Heart right ventricle (tissue), 16 donors: ENCODE measurements at regions not wholly inside any gene's neighbourhood (a gene's known extent, or its start where the extent isn't known, plus 50 kb on each side); places are given as distances from the start of the nearest gene placed in this dataset.

Source experiments
- ATAC-seq, 8 donors: fragments of 200-7000 bp; cut with Tn5 transposase; one replicate each; pipeline ENCODE4 v1.9.1; 2020; ENCODE audit warnings: mild to moderate bottlenecking in 8 of 8, moderate library complexity in 8 of 8, moderate number of reproducible peaks in 1 of 8
- DNase-seq, 2 donors: peaks; one replicate each; pipeline ENCODE4 v3.0.0-alpha.2; 2020
- H3K27ac ChIP-seq, 10 donors: fragments of 200-600 bp; sonication (generic) in 2 of 10; one replicate each; pipeline versions ENCODE4 v1.5.0 to v1.8.0; 2020 to 2022; ENCODE audit warnings: mild to moderate bottlenecking in 3 of 10
- H3K27me3 ChIP-seq, 7 donors: fragments of 200-600 bp; one replicate each; pipeline ENCODE4 v1.8.0; 2021 to 2022; ENCODE audit warnings: mild to moderate bottlenecking in 2 of 7
- H3K36me3 ChIP-seq, 9 donors: fragments of 200-600 bp; sonication (generic) in 1 of 9; one replicate each; pipeline versions ENCODE4 v1.5.0 to v1.8.0; 2020 to 2022; ENCODE audit warnings: mild to moderate bottlenecking in 2 of 9
- H3K4me1 ChIP-seq, 9 donors: fragments of 200-600 bp; sonication (generic) in 1 of 9; one replicate each; pipeline versions ENCODE4 v1.5.0 to v1.8.0; 2020 to 2022; ENCODE audit warnings: mild to moderate bottlenecking in 4 of 9
- H3K4me3 ChIP-seq, 10 donors: fragments of 200-600 bp; sonication (generic) in 2 of 10; one replicate each; pipeline versions ENCODE4 v1.5.0 to v1.8.0; 2020 to 2022; ENCODE audit warnings: mild to moderate bottlenecking in 7 of 10, moderate library complexity in 2 of 10
- H3K9me3 ChIP-seq, 11 donors: fragments of 200-600 bp in 10 of 11; sonication (generic) in 2 of 11; one replicate each; pipeline versions ENCODE4 v1.5.0 to v1.8.0; 2013 to 2022; ENCODE audit warnings: mild to moderate bottlenecking in 2 of 11, control low read depth in 1 of 11, moderate library complexity in 1 of 11
- WGBS, 2 donors: extraction: QIAGEN DNeasy Blood & Tissue Kit; methylation state at CpG; one replicate each; pipeline ENCODE4 v1.1.7; 2013; ENCODE audit warnings: inconsistent platforms in 1 of 2; 5-methylcytosine and 5-hydroxymethylcytosine counted together
- intact Hi-C, 10 donors: fragments of 100-400 bp; cut with DNase I; formaldehyde crosslinking; loops; one replicate each; pipeline versions ENCODE4 v1.11.1 to v1.14.2; 2022
- TF ChIP-seq, protein P1 (sequence below), 9 donors: fragments of 200-600 bp; sonication (generic) in 2 of 9; IDR thresholded peaks; one replicate each; pipeline versions ENCODE4 v1.5.0 to v1.8.0; 2021 to 2022; ENCODE audit warnings: antibody characterized with exemption in 9 of 9, mild to moderate bottlenecking in 5 of 9, moderate library complexity in 1 of 9
- donor health status: Arrhythmogenic right ventricular cardiomyopathy.
- donor health status: ischemic (EF 13 %, LVEDD 7.1; RV severe dilation, severe dysfunction).
- donor health status: healthy with polysubstance abuse.
- donor health status: DM: no; HTN: yes; CAD: no.
- donor health status: DM: no; HTN: no; CAD: no.
- donor health status: ischemic (EF 25% LVEDD 6.9; RV normal size, moderate dysfunction).
- donor health status: ischemic (EF 25% LVEDD 5.7; RV mildly dilated, moderate dysfunction).
- donor health status: healthy.
- donor health status: DM: yes; HTN: yes; CAD: no.
- donor health status: Ischemic cardiomyopathy.
- donor health status: ischemic (EF 35%, LVEDD 5.7; RV mildly dilated, moderate dysfunction).
- donor health status: nonischemic (EF 11% LVEDD 7.7; RV severe dilation, severe dysfunction).
- donor health status: DM: yes; HTN: yes; CAD: no.
- donor health status: PGD.
- donor health status: ischemic (EF 29% LVEDD 5.4; RV normal size, mild dysfunction).
- donor health status: nonischemic (EF 23%, LVEDD 6.1; RV moderate dilation, normal function).

DNA sequence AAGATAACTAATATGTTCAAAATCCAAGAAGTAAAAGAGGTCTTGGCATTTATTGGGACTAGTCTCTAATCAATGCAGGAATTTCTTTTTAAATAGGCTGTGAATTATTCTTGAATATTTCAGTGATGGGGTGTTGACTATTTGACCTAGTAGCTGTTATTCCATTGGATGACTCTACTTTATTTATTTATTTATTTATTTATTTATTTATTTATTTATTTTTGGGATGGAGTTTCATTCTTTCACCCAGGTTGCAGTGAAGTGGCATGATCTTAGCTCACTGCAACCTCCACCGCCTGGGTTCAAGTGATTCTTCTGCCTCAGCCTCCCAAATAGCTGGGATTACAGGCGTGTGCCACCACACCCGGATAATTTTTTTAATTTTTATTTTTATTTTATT is 1227.8 kb downstream of the ZPLD1 start:
- intact Hi-C loops = no loop called here
- WGBS, 2 donors = 89 to 91% methylated on average over 3 of the region's 3 CpGs

DNA sequence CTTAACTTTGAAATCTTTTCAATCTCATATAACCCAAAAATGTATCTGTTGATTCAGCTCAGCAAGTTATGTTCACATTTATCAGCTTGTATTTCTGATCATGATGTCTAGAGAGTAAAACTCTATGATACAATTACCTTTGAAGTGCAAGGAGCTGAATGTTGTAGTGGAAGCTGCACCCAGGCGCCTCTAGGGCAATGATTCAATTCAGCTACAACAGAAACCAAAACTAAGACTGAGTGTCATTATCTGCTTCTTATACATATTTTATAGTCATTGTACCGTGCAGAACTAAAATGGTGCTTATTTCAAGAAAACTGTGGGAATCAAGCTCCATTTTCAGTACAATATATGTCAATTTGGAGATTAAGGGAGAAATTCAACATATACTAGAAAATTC is 1237.5 kb downstream of the ZPLD1 start:
- no peak overlapping the region for H3K4me3 ChIP-seq
- DNase-seq (no peak), ATAC-seq (no peak)
- TF ChIP-seq, protein P1, sequence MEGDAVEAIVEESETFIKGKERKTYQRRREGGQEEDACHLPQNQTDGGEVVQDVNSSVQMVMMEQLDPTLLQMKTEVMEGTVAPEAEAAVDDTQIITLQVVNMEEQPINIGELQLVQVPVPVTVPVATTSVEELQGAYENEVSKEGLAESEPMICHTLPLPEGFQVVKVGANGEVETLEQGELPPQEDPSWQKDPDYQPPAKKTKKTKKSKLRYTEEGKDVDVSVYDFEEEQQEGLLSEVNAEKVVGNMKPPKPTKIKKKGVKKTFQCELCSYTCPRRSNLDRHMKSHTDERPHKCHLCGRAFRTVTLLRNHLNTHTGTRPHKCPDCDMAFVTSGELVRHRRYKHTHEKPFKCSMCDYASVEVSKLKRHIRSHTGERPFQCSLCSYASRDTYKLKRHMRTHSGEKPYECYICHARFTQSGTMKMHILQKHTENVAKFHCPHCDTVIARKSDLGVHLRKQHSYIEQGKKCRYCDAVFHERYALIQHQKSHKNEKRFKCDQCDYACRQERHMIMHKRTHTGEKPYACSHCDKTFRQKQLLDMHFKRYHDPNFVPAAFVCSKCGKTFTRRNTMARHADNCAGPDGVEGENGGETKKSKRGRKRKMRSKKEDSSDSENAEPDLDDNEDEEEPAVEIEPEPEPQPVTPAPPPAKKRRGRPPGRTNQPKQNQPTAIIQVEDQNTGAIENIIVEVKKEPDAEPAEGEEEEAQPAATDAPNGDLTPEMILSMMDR (IDR thresholded peaks at IDR 0.05) = no peak
- H3K27ac ChIP-seq = no peak overlapping the region
- no peaks in the 10 kb centered on the region for H3K36me3 ChIP-seq
- H3K4me1 ChIP-seq = no peaks in the 10 kb centered on the region
- intact Hi-C loops = no loop called here
- H3K9me3 ChIP-seq = no peaks in the 10 kb centered on the region
- WGBS, 2 donors = 84 to 85% methylated on average over 2 of the region's 2 CpGs
- no peaks in the 10 kb centered on the region for H3K27me3 ChIP-seq

More for the DNA sequence above, 1227.8 kb downstream of the ZPLD1 start:
- DNase-seq = no peak
- H3K4me1 ChIP-seq = no peaks in the 10 kb centered on the region
- TF ChIP-seq, protein P1 (IDR thresholded peaks at IDR 0.05) = no peak
- H3K9me3 ChIP-seq = no peaks in the 10 kb centered on the region
- H3K27ac ChIP-seq = no peak overlapping the region
- no peak overlapping the region for H3K4me3 ChIP-seq
- H3K27me3 ChIP-seq = no peaks in the 10 kb centered on the region
- H3K36me3 ChIP-seq = no peaks in the 10 kb centered on the region
- no peak for ATAC-seq

DNA sequence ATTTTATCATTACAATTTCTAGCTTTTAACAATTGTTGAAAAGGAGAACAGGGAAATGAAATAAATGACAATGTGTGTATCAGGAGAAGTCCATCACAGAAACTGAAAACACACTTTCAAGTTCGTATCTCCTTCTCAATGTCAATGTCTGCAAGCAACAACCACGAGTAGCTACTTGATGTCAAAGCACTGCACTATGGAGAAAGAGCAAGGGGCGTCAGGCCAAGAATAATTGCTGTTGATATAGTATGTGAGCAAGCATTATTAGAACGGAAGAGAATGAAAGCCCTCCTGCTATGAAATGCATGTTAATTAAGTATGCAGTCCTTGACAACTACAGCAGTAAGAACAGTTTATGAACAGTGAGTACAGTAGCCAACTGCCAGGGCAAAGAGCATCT is 1250.1 kb downstream of the ZPLD1 start:
- intact Hi-C loops = no loop called here
- TF ChIP-seq, protein P1 (IDR thresholded peaks at IDR 0.05) = no peak
- Histone ChIP-seq H3K4me3 (no peak overlapping the region), H3K36me3 (no peaks in the 10 kb centered on the region), H3K4me1 (no peaks in the 10 kb centered on the region), H3K27me3 (no peaks in the 10 kb centered on the region), H3K27ac (no peak overlapping the region), H3K9me3 (peaks cover 0 to 7% (median 0%) of the 10 kb centered on the region in 11 donors)
- ATAC-seq = no peak
- no peak for DNase-seq
- WGBS, 2 donors = 28 to 31% methylated on average over 4 of the region's 4 CpGs

DNA sequence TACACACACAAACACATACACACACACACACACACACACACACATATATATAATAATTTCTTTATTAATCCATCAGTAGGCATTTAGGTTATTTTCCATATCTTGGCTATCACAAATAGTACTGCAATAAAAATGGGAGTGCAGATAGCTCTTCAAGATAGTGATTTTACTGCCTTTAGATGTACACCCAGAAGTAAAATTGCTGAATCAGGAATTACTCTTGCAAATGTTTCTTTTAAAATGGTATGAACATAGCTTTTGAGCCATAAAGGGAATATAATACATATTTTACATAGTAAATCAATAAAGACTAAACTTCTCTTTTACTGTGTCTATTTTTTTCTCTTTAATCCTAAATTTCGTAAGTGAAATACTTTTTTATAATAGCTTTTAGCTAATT is 1251.1 kb downstream of the ZPLD1 start:
- TF ChIP-seq, protein P1 (IDR thresholded peaks at IDR 0.05) = no peak
- H3K4me1 ChIP-seq = no peaks in the 10 kb centered on the region
- H3K9me3 ChIP-seq = peaks cover 0 to 9% (median 0%) of the 10 kb centered on the region in 11 donors
- DNase-seq (no peak), ATAC-seq (no peak)
- intact Hi-C loops = no loop called here
- no peak overlapping the region for H3K4me3 ChIP-seq
- H3K27me3 ChIP-seq = no peaks in the 10 kb centered on the region
- WGBS, 2 donors = 68 to 87% methylated on average over 1 of the region's 1 CpG
- no peaks in the 10 kb centered on the region for H3K36me3 ChIP-seq
- H3K27ac ChIP-seq = no peak overlapping the region

DNA sequence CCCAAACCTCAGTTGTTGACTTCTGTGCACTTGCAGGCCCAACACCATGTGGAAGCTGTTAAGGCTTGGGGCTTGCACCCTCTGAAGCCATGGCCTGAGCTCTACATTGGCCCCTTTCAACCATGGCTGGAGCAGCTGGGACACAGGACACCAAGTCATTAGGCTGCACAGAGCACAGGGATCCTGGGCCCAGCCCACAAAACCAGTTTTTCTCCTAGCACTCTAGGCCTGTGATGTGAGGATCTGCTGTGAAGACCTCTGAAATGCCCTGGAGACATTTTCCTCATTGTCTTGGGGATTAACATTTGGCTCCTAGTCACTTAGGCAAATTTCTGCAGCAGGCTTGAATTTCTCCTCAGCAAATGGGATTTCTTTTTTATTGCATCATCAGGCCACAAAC is 1255.7 kb downstream of the ZPLD1 start:
- no peaks in the 10 kb centered on the region for H3K27me3 ChIP-seq
- H3K9me3 ChIP-seq = peaks cover 0 to 23% (median 0%) of the 10 kb centered on the region in 11 donors
- H3K27ac ChIP-seq = no peak overlapping the region
- ATAC-seq (no peak), DNase-seq (no peak)
- H3K36me3 ChIP-seq = no peaks in the 10 kb centered on the region
- H3K4me1 ChIP-seq = no peaks in the 10 kb centered on the region
- TF ChIP-seq, protein P1 (IDR thresholded peaks at IDR 0.05) = no peak
- intact Hi-C loops = no loop called here
- no peak overlapping the region for H3K4me3 ChIP-seq
